Neural crest cell (in vitro differentiated cells): ENCODE measurements at regions not wholly inside any gene's neighbourhood (a gene's known extent, or its start where the extent isn't known, plus 50 kb on each side); places are given as distances from the start of the nearest gene placed in this dataset.

ENCODE experiments used
- DNase-seq: peaks from one replicate; pipeline ENCODE4 v3.0.0; 2021; ENCODE audit warnings: low read depth, mixed read lengths, low spot score
- H3K27ac Mint-ChIP-seq: one replicate; pipeline ENCODE4 v1.8.0; 2021; ENCODE audit warnings: mild to moderate bottlenecking, mixed read lengths; ENCODE audit not compliant: unreplicated experiment
- H3K27me3 Mint-ChIP-seq: 2 replicates; pipeline ENCODE4 v1.8.0; 2021; ENCODE audit warnings: low read depth, mild to moderate bottlenecking, mixed read lengths
- H3K36me3 Mint-ChIP-seq: 2 replicates; pipeline ENCODE4 v1.8.0; 2021; ENCODE audit warnings: low read depth, mild to moderate bottlenecking, mixed read lengths
- H3K4me1 Mint-ChIP-seq: 2 replicates; pipeline ENCODE4 v1.8.0; 2021; ENCODE audit warnings: mixed read lengths
- H3K4me3 Mint-ChIP-seq: one replicate; pipeline ENCODE4 v1.8.0; 2021; ENCODE audit warnings: mild to moderate bottlenecking, mixed read lengths
- H3K9me3 Mint-ChIP-seq: 2 replicates; pipeline ENCODE4 v1.8.0; 2021; ENCODE audit warnings: mixed read lengths
- CTCF ChIP-seq: fragments of 200-600 bp; sonication (generic); conservative IDR thresholded peaks from 2 replicates; pipeline ENCODE4 v1.5.0; 2021; ENCODE audit warnings: antibody characterized with exemption, mild to moderate bottlenecking

GRCh38 chr1:213934649-213935048, 53.1 kb upstream of the PROX1 start:
- Mint-ChIP-seq H3K9me3 (no peaks in the 10 kb centered on the region), H3K4me3 (no peak overlapping the region), H3K27ac (no peak overlapping the region), H3K4me1 (no peaks in the 10 kb centered on the region), H3K27me3 (no peaks in the 10 kb centered on the region), H3K36me3 (no peaks in the 10 kb centered on the region)
- no peak for TF ChIP-seq CTCF
- no peak for DNase-seq

DNA sequence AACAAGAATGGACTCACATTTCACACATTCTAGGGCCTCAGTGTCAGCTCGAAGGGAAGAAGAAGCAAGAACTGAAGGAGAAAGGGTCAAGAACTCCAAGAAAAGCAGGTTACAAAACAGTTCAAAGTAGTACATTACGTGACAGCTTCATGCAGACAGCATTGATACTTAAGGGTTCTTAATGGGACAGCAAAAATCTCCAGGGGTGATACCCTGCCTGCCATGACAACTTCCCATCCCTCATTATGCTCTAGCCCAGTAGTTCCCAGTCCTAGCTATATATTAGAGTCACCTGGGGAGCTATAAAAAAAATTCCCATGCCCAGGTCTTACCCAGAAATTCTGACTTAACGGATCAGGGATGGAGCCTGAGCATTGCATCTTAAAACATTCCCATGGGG, 51.2 kb upstream of the PROX1 start:
- no peak for DNase-seq
- H3K9me3 Mint-ChIP-seq, result no peaks in the 10 kb centered on the region
- no peak overlapping the region for H3K4me3 Mint-ChIP-seq
- TF ChIP-seq CTCF, result no peak
- H3K36me3 Mint-ChIP-seq, result no peaks in the 10 kb centered on the region
- no peaks in the 10 kb centered on the region for H3K27me3 Mint-ChIP-seq
- no peaks in the 10 kb centered on the region for H3K4me1 Mint-ChIP-seq
- H3K27ac Mint-ChIP-seq, result no peak overlapping the region
